ENCODE measurements at regions not wholly inside any gene's neighbourhood (a gene's known extent, or its start where the extent isn't known, plus 50 kb on each side); places are given as distances from the start of the nearest gene placed in this dataset.

GRCh38 chr12:76704693-76705092 lies 59.2 kb upstream of the ZDHHC17 start:
- H3K9me3 Mint-ChIP-seq, result no peaks in the 10 kb centered on the region
- H3K36me3 Mint-ChIP-seq, result no peaks in the 10 kb centered on the region
- no peak for DNase-seq (ENCODE audit: extremely low spot score, unreplicated experiment)
- no peak overlapping the region for H3K4me3 Mint-ChIP-seq
- H3K27me3 Mint-ChIP-seq, result no peaks in the 10 kb centered on the region
- no peak overlapping the region for H3K27ac Mint-ChIP-seq
- no peak for TF ChIP-seq CTCF (conservative IDR thresholded peaks at IDR 0.05)
- peaks cover 4% of the 10 kb centered on the region for H3K4me1 Mint-ChIP-seq (ENCODE audit: unreplicated experiment)

DNA sequence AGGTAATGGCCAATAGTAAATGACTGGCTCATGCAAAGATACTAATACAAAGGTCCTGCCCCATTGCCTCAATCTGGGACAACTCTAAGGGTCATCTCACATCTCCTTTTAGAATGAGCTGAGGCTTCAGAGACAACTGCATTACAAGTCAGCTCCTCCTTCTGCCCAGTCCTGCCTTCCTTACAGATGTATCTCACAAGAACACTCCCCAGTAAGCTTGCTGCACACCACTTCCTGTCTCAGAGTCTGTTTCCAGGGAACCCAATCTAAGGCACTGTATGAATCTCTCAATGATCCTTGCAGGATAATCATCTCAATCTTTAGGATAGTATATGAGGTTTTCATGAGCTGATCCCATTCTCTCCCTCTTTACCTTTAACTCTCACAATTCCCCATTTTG lies 57.8 kb upstream of the ZDHHC17 start:
- no peaks in the 10 kb centered on the region for H3K36me3 Mint-ChIP-seq

DNA sequence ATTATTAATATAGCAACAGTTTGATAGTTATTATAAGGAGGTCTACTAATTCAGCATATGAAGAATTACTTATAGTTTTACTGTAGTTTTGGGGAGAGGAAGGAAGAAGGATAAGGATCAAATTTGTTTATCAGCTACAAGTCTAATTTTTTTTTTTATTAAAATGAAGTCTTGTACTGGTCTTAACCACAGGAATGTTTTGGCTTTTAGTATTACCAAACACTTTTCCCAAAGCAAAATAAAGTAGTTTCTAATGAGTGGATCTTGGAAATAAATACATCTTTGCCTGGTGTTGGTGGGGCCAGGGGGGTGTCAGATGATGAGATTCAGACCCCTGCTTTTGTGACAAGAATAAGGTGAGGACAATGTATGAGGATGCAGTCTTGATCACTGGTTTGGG lies 57.2 kb upstream of the ZDHHC17 start:
- TF ChIP-seq CTCF (conservative IDR thresholded peaks at IDR 0.05), result no peak
- no peak overlapping the region for H3K4me3 Mint-ChIP-seq
- DNase-seq (ENCODE audit: extremely low spot score, unreplicated experiment), result no peak
- H3K4me1 Mint-ChIP-seq (ENCODE audit: unreplicated experiment), result peaks cover 4% of the 10 kb centered on the region
- no peak overlapping the region for H3K27ac Mint-ChIP-seq
- H3K27me3 Mint-ChIP-seq, result no peaks in the 10 kb centered on the region
- no peaks in the 10 kb centered on the region for H3K36me3 Mint-ChIP-seq
- no peaks in the 10 kb centered on the region for H3K9me3 Mint-ChIP-seq

More for the DNA sequence above, 57.8 kb upstream of the ZDHHC17 start:
- DNase-seq (ENCODE audit: extremely low spot score, unreplicated experiment), result no peak
- Mint-ChIP-seq H3K4me1 (ENCODE audit: unreplicated experiment) (peaks cover 4% of the 10 kb centered on the region), H3K9me3 (no peaks in the 10 kb centered on the region), H3K4me3 (no peak overlapping the region), H3K27ac (no peak overlapping the region), H3K27me3 (no peaks in the 10 kb centered on the region)
- no peak for TF ChIP-seq CTCF (conservative IDR thresholded peaks at IDR 0.05)

GRCh38 chr12:76707772-76708171 lies 56.1 kb upstream of the ZDHHC17 start:
- H3K36me3 Mint-ChIP-seq, result no peaks in the 10 kb centered on the region
- no peak for DNase-seq (ENCODE audit: extremely low spot score, unreplicated experiment)
- H3K4me1 Mint-ChIP-seq (ENCODE audit: unreplicated experiment), result peaks cover 4% of the 10 kb centered on the region
- H3K9me3 Mint-ChIP-seq, result no peaks in the 10 kb centered on the region
- TF ChIP-seq CTCF (conservative IDR thresholded peaks at IDR 0.05), result no peak
- no peaks in the 10 kb centered on the region for H3K27me3 Mint-ChIP-seq
- H3K4me3 Mint-ChIP-seq, result no peak overlapping the region
- H3K27ac Mint-ChIP-seq, result no peak overlapping the region

DNA sequence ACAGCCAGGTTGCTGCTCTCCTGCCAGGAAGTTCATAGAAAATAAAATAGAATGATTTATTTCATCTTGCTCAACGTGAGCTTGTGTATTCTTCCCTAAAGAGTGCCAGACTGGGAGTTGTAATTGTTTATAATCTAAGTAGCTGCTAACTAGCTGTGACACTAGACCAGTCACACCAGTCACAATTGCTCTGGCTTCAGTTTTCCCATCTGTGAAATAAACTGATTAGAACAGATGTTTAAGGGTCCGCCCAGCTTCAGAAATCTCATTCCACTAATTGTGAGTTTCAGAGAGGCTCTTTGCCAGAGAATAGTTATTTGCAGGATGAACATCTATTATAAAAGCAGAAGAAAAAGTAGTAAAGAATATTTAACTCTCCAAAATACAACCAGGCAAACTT lies 55.6 kb upstream of the ZDHHC17 start:
- Mint-ChIP-seq H3K36me3 (no peaks in the 10 kb centered on the region), H3K4me3 (no peak overlapping the region), H3K27me3 (no peaks in the 10 kb centered on the region), H3K9me3 (no peaks in the 10 kb centered on the region), H3K4me1 (ENCODE audit: unreplicated experiment) (peaks cover 4% of the 10 kb centered on the region), H3K27ac (no peak overlapping the region)
- no peak for DNase-seq (ENCODE audit: extremely low spot score, unreplicated experiment)
- no peak for TF ChIP-seq CTCF (conservative IDR thresholded peaks at IDR 0.05)

DNA sequence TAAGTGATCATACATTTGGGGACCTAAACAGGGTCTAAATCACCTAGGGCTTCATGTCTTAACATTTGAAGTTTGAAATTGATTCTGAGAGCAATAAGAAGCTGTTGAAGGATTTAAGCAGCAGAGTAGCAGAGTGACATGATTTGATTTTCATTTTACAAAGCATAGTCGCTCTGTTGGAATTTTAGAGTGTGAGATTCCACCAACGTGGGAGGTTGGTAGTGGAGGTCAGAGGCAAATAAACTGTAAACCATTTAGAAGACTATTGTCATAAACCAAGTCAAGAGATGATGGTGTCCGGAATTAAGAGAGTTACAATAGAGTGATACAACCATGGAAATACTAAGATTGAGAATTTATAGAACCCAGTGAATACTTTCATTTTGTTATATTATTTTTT lies 52.7 kb upstream of the ZDHHC17 start:
- Mint-ChIP-seq H3K4me1 (ENCODE audit: unreplicated experiment) (no peaks in the 10 kb centered on the region), H3K27ac (no peak overlapping the region), H3K9me3 (no peaks in the 10 kb centered on the region), H3K4me3 (no peak overlapping the region), H3K36me3 (no peaks in the 10 kb centered on the region), H3K27me3 (no peaks in the 10 kb centered on the region)
- no peak for DNase-seq (ENCODE audit: extremely low spot score, unreplicated experiment)
- no peak for TF ChIP-seq CTCF (conservative IDR thresholded peaks at IDR 0.05)

Data from type B pancreatic cell (in vitro differentiated cells).